IMR-90 (cell line): ENCODE measurements at regions not wholly inside any gene's neighbourhood (a gene's known extent, or its start where the extent isn't known, plus 50 kb on each side); places are given as distances from the start of the nearest gene placed in this dataset.

Experiments
- ATAC-seq: fragments of 200-7000 bp; cut with Tn5 transposase; 2 replicates; pipeline ENCODE4 v1.9.1; 2020; ENCODE audit warnings: low read depth, mild to moderate bottlenecking, moderate library complexity
- BruUV-seq: library from RNA; stranded (reverse); fragments of 400-500 nt; replicated peaks from 2 replicates; lab custom pipeline; 2021; lab: Mats Ljungman, UMichigan
- CTCF ChIA-PET: fragments of 300-600 bp; formaldehyde crosslinking; extraction: SDS; loops from one replicate; lab custom pipeline; 2021; ENCODE audit warnings: antibody characterized with exemption; lab: Yijun Ruan, JAX
- POLR2A ChIA-PET: fragments of 300-600 bp; sonication (Branson Sonifier 250); formaldehyde crosslinking; loops from one replicate; lab custom pipeline; 2022; ENCODE audit warnings: antibody characterized with exemption; ENCODE audit not compliant: unreplicated experiment; lab: Charles Lee
- DNase-seq: peaks from one replicate; pipeline ENCODE4 v3.0.0; 2013
- H2AFZ ChIP-seq: replicated peaks from 2 replicates; pipeline ENCODE3; 2013; ENCODE audit warnings: low read length, mild to moderate bottlenecking; ENCODE audit not compliant: poor library complexity
- H2AK5ac ChIP-seq: 2 replicates; pipeline ENCODE4 v1.6.1; 2013; ENCODE audit warnings: low read depth, low read length, inconsistent platforms
- H2AK9ac ChIP-seq: replicated peaks from 2 replicates; pipeline ENCODE3; 2013; ENCODE audit warnings: mild to moderate bottlenecking, low read depth, low read length, moderate library complexity; ENCODE audit not compliant: poor library complexity
- H2BK120ac ChIP-seq: 2 replicates; pipeline ENCODE4 v1.6.1; 2013; ENCODE audit warnings: low read depth, low read length, inconsistent platforms
- H2BK15ac ChIP-seq: 3 replicates; pipeline ENCODE4 v1.6.1; 2013; ENCODE audit warnings: low read depth, low read length, inconsistent platforms
- H2BK20ac ChIP-seq: 2 replicates; pipeline ENCODE4 v1.6.1; 2013; ENCODE audit warnings: low read depth, mild to moderate bottlenecking, inconsistent platforms, low read length, moderate library complexity
- H2BK5ac ChIP-seq: 2 replicates; pipeline ENCODE4 v1.6.1; 2013; ENCODE audit warnings: mild to moderate bottlenecking, low read depth, low read length, inconsistent platforms; ENCODE audit not compliant: poor library complexity, severe bottlenecking
- H3K14ac ChIP-seq: replicated peaks from 2 replicates; pipeline ENCODE4 v1.6.1; 2013; ENCODE audit warnings: low read depth, low read length, inconsistent platforms
- H3K18ac ChIP-seq: 2 replicates; pipeline ENCODE4 v1.6.1; 2013; ENCODE audit warnings: low read depth, low read length, control low read depth
- H3K23ac ChIP-seq: 2 replicates; pipeline ENCODE4 v1.6.1; 2013; ENCODE audit warnings: low read depth, low read length, inconsistent platforms
- H3K27ac ChIP-seq: 2 replicates; pipeline ENCODE4 v1.5.1; 2013; ENCODE audit warnings: mild to moderate bottlenecking, control low read depth, low read length; ENCODE audit not compliant: insufficient read depth
- H3K27me3 ChIP-seq: 2 replicates; pipeline ENCODE4 v1.6.1; 2013; ENCODE audit warnings: low read length; ENCODE audit not compliant: control insufficient read depth, insufficient read depth
- H3K36me3 ChIP-seq: 2 replicates; pipeline ENCODE4 v1.6.1; 2013; ENCODE audit warnings: low read length, mixed read lengths; ENCODE audit not compliant: control insufficient read depth, insufficient read depth
- H3K4ac ChIP-seq: 2 replicates; pipeline ENCODE4 v1.6.1; 2013; ENCODE audit warnings: low read depth, low read length, inconsistent platforms
- H3K4me1 ChIP-seq: 2 replicates; pipeline ENCODE4 v1.6.1; 2013; ENCODE audit warnings: low read length, mixed read lengths; ENCODE audit not compliant: control insufficient read depth, insufficient read depth
- H3K4me2 ChIP-seq: 2 replicates; pipeline ENCODE4 v1.6.1; 2013; ENCODE audit warnings: low read depth, mild to moderate bottlenecking, control low read depth, low read length, moderate library complexity
- H3K4me3 ChIP-seq: 2 replicates; pipeline ENCODE4 v1.5.1; 2013; ENCODE audit warnings: low read depth, mild to moderate bottlenecking, control low read depth, low read length, moderate library complexity; ENCODE audit not compliant: insufficient read depth
- H3K56ac ChIP-seq: 2 replicates; pipeline ENCODE4 v1.6.1; 2013; ENCODE audit warnings: low read length, inconsistent platforms; ENCODE audit not compliant: insufficient read depth; ENCODE audit errors: extremely low read depth
- H3K79me1 ChIP-seq, 2 experiments: 2 replicates each; pipeline ENCODE4 v1.6.1; 2013; ENCODE audit warnings: low read length in 2 of 2, inconsistent platforms in 1 of 2, low read depth in 1 of 2
- H3K9ac ChIP-seq: 2 replicates; pipeline ENCODE4 v1.6.1; 2013; ENCODE audit warnings: low read depth, low read length, control low read depth
- H3K9me1 ChIP-seq: 2 replicates; pipeline ENCODE4 v1.6.1; 2013; ENCODE audit warnings: low read length, inconsistent platforms; ENCODE audit not compliant: insufficient read depth
- H3K9me3 ChIP-seq: 2 replicates; pipeline ENCODE4 v1.6.1; 2013; ENCODE audit warnings: low read length; ENCODE audit not compliant: control insufficient read depth, insufficient read depth
- H4K20me1 ChIP-seq: 2 replicates; pipeline ENCODE4 v1.6.1; 2013; ENCODE audit warnings: low read length, inconsistent platforms; ENCODE audit not compliant: insufficient read depth
- H4K5ac ChIP-seq: 2 replicates; pipeline ENCODE4 v1.6.1; 2013; ENCODE audit warnings: mild to moderate bottlenecking, low read depth, low read length, control low read depth
- H4K8ac ChIP-seq, 2 experiments: 2 replicates each; pipeline ENCODE4 v1.6.1; 2013; ENCODE audit warnings: low read depth in 2 of 2, low read length in 2 of 2, control low read depth in 1 of 2, inconsistent platforms in 1 of 2
- H4K91ac ChIP-seq: 2 replicates; pipeline ENCODE4 v1.6.1; 2013; ENCODE audit warnings: low read depth, low read length, inconsistent platforms; ENCODE audit not compliant: insufficient read depth
- CHD1 ChIP-seq: IDR thresholded peaks from 2 replicates; pipeline ENCODE4 v1.6.1; 2012; ENCODE audit warnings: low read depth, low read length, improper control_type of control experiment
- MXI1 ChIP-seq: IDR thresholded peaks from 2 replicates; pipeline ENCODE4 v1.6.1; 2012; ENCODE audit warnings: low read depth, mild to moderate bottlenecking, low read length, moderate library complexity, borderline replicate concordance
- NFE2L2 ChIP-seq: fragments of 150-350 bp; IDR thresholded peaks from 2 replicates; pipeline ENCODE4 v1.6.1; 2016; ENCODE audit warnings: low read depth, mild to moderate bottlenecking, low read length
- RFX5 ChIP-seq: IDR thresholded peaks from 2 replicates; pipeline ENCODE4 v1.8.0; 2012; ENCODE audit warnings: low read depth, mild to moderate bottlenecking, low read length, moderate library complexity
- SMC3 ChIP-seq: fragments of 150-350 bp; IDR thresholded peaks from 2 replicates; pipeline ENCODE4 v1.6.1; 2016; ENCODE audit warnings: low read depth, mild to moderate bottlenecking, antibody characterized with exemption, low read length, moderate library complexity
- dilution Hi-C: fragments of 300-500 bp; cut with HindIII; formaldehyde crosslinking; loops from one replicate; pipeline ENCODE4 v1.14.3; 2018; ENCODE audit warnings: low sequenced_read_pairs; ENCODE audit not compliant: unreplicated experiment
- in situ Hi-C: fragments of 300-500 bp; cut with MboI; formaldehyde crosslinking; loops from 3 replicates; pipeline ENCODE4 v1.14.3; 2019; ENCODE audit warnings: low sequenced_read_pairs, inconsistent platforms, mixed read lengths
- intact Hi-C: fragments of 100-400 bp; cut with micrococcal nuclease; formaldehyde crosslinking; loops from 2 replicates; pipeline ENCODE4 v1.10.0; 2022
- TF ChIP-seq, protein P1 (sequence below): conservative IDR thresholded peaks from 2 replicates; pipeline ENCODE4 v1.5.1; 2012; ENCODE audit warnings: mild to moderate bottlenecking, low read depth, low read length, improper control_type of control experiment
- TF ChIP-seq, protein P2 (sequence below): fragments of 150-350 bp; IDR thresholded peaks from 2 replicates; pipeline ENCODE4 v1.6.1; 2016; ENCODE audit warnings: low read depth, mild to moderate bottlenecking, low read length, moderate library complexity, borderline replicate concordance
- TF ChIP-seq, protein P3 (sequence below): fragments of 150-350 bp; IDR thresholded peaks from 2 replicates; pipeline ENCODE4 v1.6.1; 2017; ENCODE audit warnings: mild to moderate bottlenecking, antibody characterized with exemption, low read length, low read depth

DNA sequence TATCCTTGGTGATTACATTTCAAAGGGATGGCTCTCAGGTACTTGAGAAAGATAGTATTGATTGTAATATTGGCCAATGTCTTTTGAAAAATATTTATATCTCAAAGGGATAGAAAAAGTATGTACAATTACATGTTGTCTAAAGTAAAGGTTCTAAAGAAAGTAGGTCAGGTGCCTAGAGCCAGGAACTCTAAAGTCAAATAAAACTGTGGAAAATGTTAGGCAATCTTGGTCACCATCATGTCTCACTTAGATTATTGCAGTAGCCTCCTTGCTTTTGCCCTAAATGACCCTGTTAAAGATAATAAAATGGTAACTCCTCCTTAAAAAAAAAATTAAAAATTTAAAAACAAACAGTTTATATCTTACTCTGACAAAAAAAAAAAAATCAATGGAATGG lies 198.5 kb upstream of the ARPP21 start:
- TF ChIP-seq MXI1 (no peak), SMC3 (no peak), NFE2L2 (no peak), RFX5 (no peak), CHD1 (no peak)
- TF ChIP-seq, protein P1, sequence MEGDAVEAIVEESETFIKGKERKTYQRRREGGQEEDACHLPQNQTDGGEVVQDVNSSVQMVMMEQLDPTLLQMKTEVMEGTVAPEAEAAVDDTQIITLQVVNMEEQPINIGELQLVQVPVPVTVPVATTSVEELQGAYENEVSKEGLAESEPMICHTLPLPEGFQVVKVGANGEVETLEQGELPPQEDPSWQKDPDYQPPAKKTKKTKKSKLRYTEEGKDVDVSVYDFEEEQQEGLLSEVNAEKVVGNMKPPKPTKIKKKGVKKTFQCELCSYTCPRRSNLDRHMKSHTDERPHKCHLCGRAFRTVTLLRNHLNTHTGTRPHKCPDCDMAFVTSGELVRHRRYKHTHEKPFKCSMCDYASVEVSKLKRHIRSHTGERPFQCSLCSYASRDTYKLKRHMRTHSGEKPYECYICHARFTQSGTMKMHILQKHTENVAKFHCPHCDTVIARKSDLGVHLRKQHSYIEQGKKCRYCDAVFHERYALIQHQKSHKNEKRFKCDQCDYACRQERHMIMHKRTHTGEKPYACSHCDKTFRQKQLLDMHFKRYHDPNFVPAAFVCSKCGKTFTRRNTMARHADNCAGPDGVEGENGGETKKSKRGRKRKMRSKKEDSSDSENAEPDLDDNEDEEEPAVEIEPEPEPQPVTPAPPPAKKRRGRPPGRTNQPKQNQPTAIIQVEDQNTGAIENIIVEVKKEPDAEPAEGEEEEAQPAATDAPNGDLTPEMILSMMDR, result no peak
- TF ChIP-seq, protein P2, sequence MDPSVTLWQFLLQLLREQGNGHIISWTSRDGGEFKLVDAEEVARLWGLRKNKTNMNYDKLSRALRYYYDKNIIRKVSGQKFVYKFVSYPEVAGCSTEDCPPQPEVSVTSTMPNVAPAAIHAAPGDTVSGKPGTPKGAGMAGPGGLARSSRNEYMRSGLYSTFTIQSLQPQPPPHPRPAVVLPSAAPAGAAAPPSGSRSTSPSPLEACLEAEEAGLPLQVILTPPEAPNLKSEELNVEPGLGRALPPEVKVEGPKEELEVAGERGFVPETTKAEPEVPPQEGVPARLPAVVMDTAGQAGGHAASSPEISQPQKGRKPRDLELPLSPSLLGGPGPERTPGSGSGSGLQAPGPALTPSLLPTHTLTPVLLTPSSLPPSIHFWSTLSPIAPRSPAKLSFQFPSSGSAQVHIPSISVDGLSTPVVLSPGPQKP, result no peak
- TF ChIP-seq, protein P3, sequence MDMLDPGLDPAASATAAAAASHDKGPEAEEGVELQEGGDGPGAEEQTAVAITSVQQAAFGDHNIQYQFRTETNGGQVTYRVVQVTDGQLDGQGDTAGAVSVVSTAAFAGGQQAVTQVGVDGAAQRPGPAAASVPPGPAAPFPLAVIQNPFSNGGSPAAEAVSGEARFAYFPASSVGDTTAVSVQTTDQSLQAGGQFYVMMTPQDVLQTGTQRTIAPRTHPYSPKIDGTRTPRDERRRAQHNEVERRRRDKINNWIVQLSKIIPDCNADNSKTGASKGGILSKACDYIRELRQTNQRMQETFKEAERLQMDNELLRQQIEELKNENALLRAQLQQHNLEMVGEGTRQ, result no peak
- Histone ChIP-seq H2BK15ac (no peak overlapping the region), H2BK5ac (no peak overlapping the region), H3K27me3 (no peaks in the 10 kb centered on the region), H4K91ac (no peak overlapping the region), H3K27ac (no peak overlapping the region), H4K8ac (no peak overlapping the region), H4K20me1 (no peaks in the 10 kb centered on the region), H3K56ac (no peak overlapping the region), H3K9ac (no peak overlapping the region), H3K9me3 (peaks cover 9% of the 10 kb centered on the region), H3K18ac (no peak overlapping the region), H3K4me2 (no peak overlapping the region), H3K4me1 (no peaks in the 10 kb centered on the region), H2BK120ac (no peak overlapping the region), H3K4me3 (no peak overlapping the region), H2AFZ (no peak overlapping the region), H3K4ac (no peak overlapping the region), H4K5ac (no peak overlapping the region), H3K14ac (no peak overlapping the region), H2AK5ac (no peak overlapping the region), H2BK20ac (no peak overlapping the region), H3K79me1 (no peaks in the 10 kb centered on the region), H3K23ac (no peak overlapping the region), H2AK9ac (no peak overlapping the region), H3K9me1 (no peaks in the 10 kb centered on the region), H3K36me3 (no peaks in the 10 kb centered on the region)
- dilution Hi-C loops, result no loop called here
- DNase-seq (no peak), ATAC-seq (no peak)
- POLR2A ChIA-PET, result no interaction called here
- in situ Hi-C loops, result no loop called here
- BruUV-seq, result no TSS peak
- intact Hi-C loops, result no loop called here
- CTCF ChIA-PET, result no interaction called here
